ENCODE measurements at regions not wholly inside any gene's neighbourhood (a gene's known extent, or its start where the extent isn't known, plus 50 kb on each side); places are given as distances from the start of the nearest gene placed in this dataset.

DNA sequence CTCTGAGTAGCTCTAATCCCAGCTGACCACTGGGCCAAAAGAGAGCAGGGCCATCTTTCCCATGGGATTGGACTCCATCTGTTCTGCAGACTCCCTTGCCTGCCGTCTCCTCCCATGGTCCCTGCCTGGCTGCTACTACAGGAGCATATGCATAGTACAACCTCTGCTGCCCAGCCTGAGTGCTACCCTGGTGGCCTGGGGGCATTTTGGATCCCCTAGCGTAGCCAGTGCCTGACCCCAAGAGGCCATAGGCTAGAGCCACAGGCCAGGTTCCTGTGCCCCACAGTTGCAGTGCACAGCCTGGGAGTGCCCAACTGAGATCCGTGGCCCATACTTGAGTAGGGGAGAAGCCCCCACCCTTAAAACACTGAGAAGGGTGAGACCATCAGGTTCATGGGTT lies 280.3 kb downstream of the CCDC85A start (continued):
- TF ChIP-seq HDAC1 (CRISPR knock-in tag; IDR thresholded peaks at IDR 0.05): no peak
- TF ChIP-seq, protein P1, sequence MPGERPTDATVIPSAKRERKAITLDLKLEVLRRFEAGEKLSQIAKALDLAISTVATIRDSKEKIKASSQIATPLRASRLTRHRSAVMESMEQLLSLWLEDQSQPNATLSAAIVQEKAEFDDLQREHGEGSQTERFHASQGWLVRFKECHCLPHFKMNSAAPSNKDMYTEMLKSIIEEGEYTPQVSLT (CRISPR knock-in tag; IDR thresholded peaks at IDR 0.05; ENCODE audit: borderline replicate concordance, low read depth): no peak

DNA sequence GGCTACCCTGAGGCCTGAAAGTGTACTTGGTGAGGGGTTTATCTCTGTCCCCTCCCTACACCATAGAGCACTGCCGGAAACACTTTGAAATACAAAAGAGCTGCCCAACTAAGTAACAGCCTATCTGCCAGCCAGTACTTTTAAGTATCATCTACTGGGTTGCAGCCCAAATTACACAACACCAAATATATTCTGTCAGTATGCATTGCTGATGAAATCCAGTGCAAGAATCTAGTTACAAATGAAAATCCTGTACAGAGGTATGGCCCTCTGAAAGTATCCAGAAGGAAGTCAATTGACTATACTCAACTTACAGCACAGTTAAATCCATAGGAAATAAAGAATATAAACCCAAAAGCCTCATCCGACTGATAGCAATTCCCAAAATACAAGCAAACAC lies 280.8 kb downstream of the CCDC85A start:
- in situ Hi-C loops (cut with HindIII; ENCODE audit: extremely low pct_ligation_motif_present, low pct_unique_long_range_greater_than_20kb): no loop called here
- no TSS peak for BruUV-seq (replicated peaks)

More for the DNA sequence above, 280.8 kb downstream of the CCDC85A start:
- Histone ChIP-seq H3K4me2 (ENCODE audit: low read depth, low read length) (no peak overlapping the region), H3K4me1 (ENCODE audit: insufficient read depth, low read length) (no peaks in the 10 kb centered on the region), H3K4me3 (replicated peaks in 1 of 3; ENCODE audit: insufficient read depth in 1 of 3, low read depth in 2 of 3, low read length in 3 of 3) (no peak overlapping the region), H2AFZ (ENCODE audit: low read length) (no peak overlapping the region), H3K27ac (ENCODE audit: extremely low read length, insufficient read depth, low read length) (no peak overlapping the region), H3K79me2 (ENCODE audit: insufficient read depth, low read length) (no peaks in the 10 kb centered on the region), H3K27me3 (ENCODE audit: control insufficient read depth in 1 of 2, insufficient read depth in 2 of 2, low read length in 2 of 2) (no peaks in the 10 kb centered on the region), H3K9me3 (ENCODE audit: low read length) (peaks cover 40% of the 10 kb centered on the region; the same call in 1 of the 2 replicates), H3K36me3 (replicated peaks in 1 of 2; ENCODE audit: control insufficient read depth in 1 of 2, insufficient read depth in 2 of 2, low read length in 2 of 2) (no peaks in the 10 kb centered on the region), H4K20me1 (ENCODE audit: insufficient read depth, low read length) (no peaks in the 10 kb centered on the region), H3K9ac (ENCODE audit: insufficient read depth, low read depth, low read length) (no peak overlapping the region)
- ChIA-PET CTCF (ENCODE audit: low intra/inter-chr PET ratio, low total read pairs) (no interaction called here), POLR2A (no interaction called here)
- WGBS (ENCODE audit: low lambda C conversion rate): 49% methylated on average over 2 of the region's 2 CpGs
- no peak for ATAC-seq
- no peak for DNase-seq (ENCODE audit: low spot score)
- intact Hi-C loops (cut with micrococcal nuclease; ENCODE audit: unreplicated experiment): no loop called here
- TF ChIP-seq NCOA1 (CRISPR knock-in tag; IDR thresholded peaks at IDR 0.05) (no peak), SP1 (IDR thresholded peaks at IDR 0.05) (no peak), SP1 (CRISPR knock-in tag; IDR thresholded peaks at IDR 0.05) (no peak), ZNF75D (CRISPR knock-in tag; IDR thresholded peaks at IDR 0.05; ENCODE audit: borderline replicate concordance) (no peak), ZNF44 (CRISPR knock-in tag; IDR thresholded peaks at IDR 0.05) (no peak), ZBTB49 (CRISPR knock-in tag; IDR thresholded peaks at IDR 0.05; ENCODE audit: borderline replicate concordance) (no peak), ZNF7 (CRISPR knock-in tag; IDR thresholded peaks at IDR 0.05) (no peak), SSRP1 (CRISPR knock-in tag; IDR thresholded peaks at IDR 0.05) (no peak), SMARCE1 (IDR thresholded peaks at IDR 0.05; ENCODE audit: borderline replicate concordance) (no peak), MEF2D (CRISPR knock-in tag; IDR thresholded peaks at IDR 0.05) (no peak), ZFP36 (IDR thresholded peaks at IDR 0.05; ENCODE audit: borderline replicate concordance, low read depth, low read length, partially characterized antibody) (no peak)
- TF ChIP-seq, protein P2, sequence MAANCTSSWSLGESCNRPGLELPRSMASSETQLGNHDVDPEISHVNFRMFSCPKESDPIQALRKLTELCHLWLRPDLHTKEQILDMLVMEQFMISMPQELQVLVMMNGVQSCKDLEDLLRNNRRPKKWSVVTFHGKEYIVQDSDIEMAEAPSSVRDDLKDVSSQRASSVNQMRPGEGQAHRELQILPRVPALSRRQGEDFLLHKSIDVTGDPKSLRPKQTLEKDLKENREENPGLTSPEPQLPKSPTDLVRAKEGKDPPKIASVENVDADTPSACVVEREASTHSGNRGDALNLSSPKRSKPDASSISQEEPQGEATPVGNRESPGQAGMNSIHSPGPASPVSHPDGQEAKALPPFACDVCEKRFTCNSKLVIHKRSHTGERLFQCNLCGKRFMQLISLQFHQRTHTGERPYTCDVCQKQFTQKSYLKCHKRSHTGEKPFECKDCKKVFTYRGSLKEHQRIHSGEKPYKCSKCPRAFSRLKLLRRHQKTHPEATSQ (CRISPR knock-in tag; IDR thresholded peaks at IDR 0.05; ENCODE audit: borderline replicate concordance): no peak
- FAIRE-seq: no peak
